Neural cell (in vitro differentiated cells): ENCODE measurements at regions not wholly inside any gene's neighbourhood (a gene's known extent, or its start where the extent isn't known, plus 50 kb on each side); places are given as distances from the start of the nearest gene placed in this dataset.

Experiments used
- H2AFZ ChIP-seq: fragments of 200-600, 300-800 bp; sonication (generic), shearing (Covaris generic); 2 replicates; pipeline ENCODE4 v1.6.0; 2014; ENCODE audit warnings: low read depth, mild to moderate bottlenecking, antibody characterized with exemption, low read length, moderate library complexity
- H3F3A ChIP-seq: fragments of 200-600 bp; shearing (Covaris generic); 2 replicates; pipeline ENCODE4 v1.6.1; 2016; ENCODE audit warnings: mild to moderate bottlenecking, moderate library complexity, mixed read lengths, antibody characterized with exemption, low read length; ENCODE audit not compliant: insufficient read depth, poor library complexity, severe bottlenecking
- H3K27ac ChIP-seq: fragments of 200-600, 300-800 bp; sonication (generic), shearing (Covaris generic); 2 replicates; pipeline ENCODE4 v1.5.1; 2014; ENCODE audit warnings: mild to moderate bottlenecking, low read length, moderate library complexity
- H3K27me3 ChIP-seq: fragments of 300-800, 200-600 bp; sonication (generic), shearing (Covaris generic); 2 replicates; pipeline ENCODE4 v1.6.0; 2014; ENCODE audit warnings: mild to moderate bottlenecking, low read depth, low read length, moderate library complexity; ENCODE audit not compliant: insufficient read depth
- H3K36me3 ChIP-seq: fragments of 300-800, 200-600 bp; sonication (generic), shearing (Covaris generic); 2 replicates; pipeline ENCODE4 v1.5.1; 2014; ENCODE audit warnings: mild to moderate bottlenecking, antibody characterized with exemption, low read length, moderate library complexity; ENCODE audit not compliant: insufficient read depth
- H3K4me2 ChIP-seq: fragments of 300-800, 200-600 bp; sonication (generic), shearing (Covaris generic); 2 replicates; pipeline ENCODE4 v1.6.0; 2014; ENCODE audit warnings: mild to moderate bottlenecking, low read length
- H3K4me3 ChIP-seq: fragments of 300-800, 200-600 bp; sonication (generic), shearing (Covaris generic); 2 replicates; pipeline ENCODE4 v1.5.1; 2014; ENCODE audit warnings: mild to moderate bottlenecking, low read length, moderate library complexity
- H3K79me2 ChIP-seq: fragments of 200-600 bp; shearing (Covaris generic); replicated peaks from 2 replicates; pipeline ENCODE4 v1.6.0; 2014; ENCODE audit warnings: mild to moderate bottlenecking, low read length, moderate library complexity; ENCODE audit not compliant: insufficient read depth
- H3K9ac ChIP-seq: fragments of 300-800, 200-600 bp; sonication (generic), shearing (Covaris generic); 2 replicates; pipeline ENCODE4 v1.6.1; 2016; ENCODE audit warnings: mild to moderate bottlenecking, low read length, mixed read lengths
- H3K9me2 ChIP-seq: fragments of 200-600 bp; shearing (Covaris generic); 2 replicates; pipeline ENCODE4 v1.6.1; 2016; ENCODE audit warnings: mild to moderate bottlenecking, low read length, mixed read lengths; ENCODE audit not compliant: insufficient read depth
- H3K9me3 ChIP-seq: fragments of 200-600, 300-800 bp; sonication (generic), shearing (Covaris generic); 2 replicates; pipeline ENCODE4 v1.6.1; 2016; ENCODE audit warnings: mild to moderate bottlenecking, mixed run types, low read length, moderate library complexity, mixed read lengths
- H4K20me1 ChIP-seq: fragments of 200-600 bp; shearing (Covaris generic); 2 replicates; pipeline ENCODE4 v1.6.1; 2016; ENCODE audit warnings: mild to moderate bottlenecking, mixed run types; ENCODE audit not compliant: insufficient read depth
- CTCF ChIP-seq: fragments of 450-650 bp; IDR thresholded peaks from 2 replicates; pipeline ENCODE4 v1.5.1; 2014; ENCODE audit warnings: antibody characterized with exemption, mild to moderate bottlenecking, moderate library complexity; ENCODE audit not compliant: poor library complexity, severe bottlenecking
- EP300 ChIP-seq: fragments of 450-650 bp; conservative IDR thresholded peaks from 2 replicates; pipeline ENCODE4 v1.6.1; 2014; ENCODE audit warnings: antibody characterized with exemption, mild to moderate bottlenecking, moderate library complexity; ENCODE audit not compliant: poor library complexity, severe bottlenecking
- EZH2 ChIP-seq: fragments of 200-600, 300-800 bp; shearing (Covaris generic), sonication (generic); IDR thresholded peaks from 2 replicates; pipeline ENCODE4 v1.6.1; 2014; ENCODE audit warnings: antibody characterized with exemption, low read length, borderline replicate concordance, mild to moderate bottlenecking; ENCODE audit not compliant: insufficient read depth, poor library complexity, severe bottlenecking
- MXI1 ChIP-seq: fragments of 450-650 bp; conservative IDR thresholded peaks from 2 replicates; pipeline ENCODE4 v1.6.1; 2014; ENCODE audit warnings: antibody characterized with exemption, mild to moderate bottlenecking; ENCODE audit not compliant: poor library complexity, severe bottlenecking
- POLR2AphosphoS5 ChIP-seq: IDR thresholded peaks from 2 replicates; pipeline ENCODE4 v1.6.1; 2012
- RAD21 ChIP-seq: fragments of 450-650 bp; conservative IDR thresholded peaks from 2 replicates; pipeline ENCODE4 v1.6.1; 2014; ENCODE audit warnings: antibody characterized with exemption, mild to moderate bottlenecking, moderate library complexity
- REST ChIP-seq: IDR thresholded peaks from 2 replicates; pipeline ENCODE4 v1.6.1; 2012; ENCODE audit warnings: borderline replicate concordance
- SMC3 ChIP-seq: fragments of 450-650 bp; conservative IDR thresholded peaks from 2 replicates; pipeline ENCODE4 v1.6.1; 2014; ENCODE audit warnings: antibody characterized with exemption, mild to moderate bottlenecking, moderate library complexity; ENCODE audit not compliant: poor library complexity
- TAF1 ChIP-seq: IDR thresholded peaks from 2 replicates; pipeline ENCODE4 v1.6.1; 2012; ENCODE audit warnings: low read depth

- Histone ChIP-seq H3K79me2 (no peaks in the 10 kb centered on the region), H3K9ac (no peak overlapping the region)
Observed at GRCh38 chr3:71989165-71989564, 204.2 kb upstream of the PROK2 start.

GRCh38 chr3:71987828-71988227 is 202.9 kb upstream of the PROK2 start:
- TF ChIP-seq SMC3 = no peak
- TF ChIP-seq POLR2AphosphoS5 = no peak
- no peak for TF ChIP-seq CTCF
- TF ChIP-seq MXI1 = no peak
- TF ChIP-seq EZH2 = no peak
- no peaks in the 10 kb centered on the region for H3K9me2 ChIP-seq
- H3K4me3 ChIP-seq = no peak overlapping the region
- no peaks in the 10 kb centered on the region for H3K36me3 ChIP-seq
- no peaks in the 10 kb centered on the region for H3K79me2 ChIP-seq
- no peak overlapping the region for H3K9ac ChIP-seq
- H3K9me3 ChIP-seq = no peaks in the 10 kb centered on the region
- H4K20me1 ChIP-seq = no peaks in the 10 kb centered on the region
- H3K27ac ChIP-seq = no peak overlapping the region
- no peak overlapping the region for H2AFZ ChIP-seq
- no peak overlapping the region for H3K4me2 ChIP-seq
- H3F3A ChIP-seq = no peaks in the 10 kb centered on the region
- H3K27me3 ChIP-seq = no peaks in the 10 kb centered on the region

More at GRCh38 chr3:71989165-71989564, 204.2 kb upstream of the PROK2 start:
- Histone ChIP-seq H3K4me2 (no peak overlapping the region), H3F3A (no peaks in the 10 kb centered on the region), H3K9me2 (no peaks in the 10 kb centered on the region), H3K27me3 (no peaks in the 10 kb centered on the region), H4K20me1 (no peaks in the 10 kb centered on the region), H3K36me3 (no peaks in the 10 kb centered on the region), H3K9me3 (no peaks in the 10 kb centered on the region), H3K4me3 (no peak overlapping the region), H2AFZ (no peak overlapping the region), H3K27ac (no peak overlapping the region)
- no peak for TF ChIP-seq SMC3
- no peak for TF ChIP-seq TAF1
- no peak for TF ChIP-seq MXI1
- no peak for TF ChIP-seq POLR2AphosphoS5
- TF ChIP-seq EZH2 = no peak
- TF ChIP-seq REST = no peak
- TF ChIP-seq RAD21 = no peak
- TF ChIP-seq EP300 = no peak
- TF ChIP-seq CTCF = no peak
